Neutrophil (primary cell): ENCODE measurements at regions not wholly inside any gene's neighbourhood (a gene's known extent, or its start where the extent isn't known, plus 50 kb on each side); places are given as distances from the start of the nearest gene placed in this dataset.

ENCODE experiments used
- H3K27ac ChIP-seq: fragments of 200-600 bp; sonication (generic); 2 replicates; pipeline ENCODE4 v1.5.1; 2016; ENCODE audit warnings: mild to moderate bottlenecking, moderate library complexity
- H3K27me3 ChIP-seq: fragments of 200-600 bp; sonication (generic); 2 replicates; pipeline ENCODE4 v1.6.0; 2016; ENCODE audit warnings: mild to moderate bottlenecking
- H3K36me3 ChIP-seq: fragments of 200-600 bp; sonication (generic); 2 replicates; pipeline ENCODE4 v1.5.1; 2017
- H3K4me1 ChIP-seq, 2 experiments: fragments of 200-600 bp in 1 of 2; sonication (generic) in 1 of 2; 1 replicate in 1 of 2; 2 replicates in 1 of 2; pipeline versions ENCODE4 v1.5.1 to v1.6.1; 2013 to 2016; ENCODE audit warnings: low read depth in 1 of 2, low read length in 1 of 2, mild to moderate bottlenecking in 1 of 2, moderate library complexity in 1 of 2; ENCODE audit not compliant: control insufficient read depth in 1 of 2, insufficient read depth in 1 of 2
- H3K4me3 ChIP-seq, 2 experiments: fragments of 200-600 bp in 1 of 2; sonication (generic) in 1 of 2; 1 replicate in 1 of 2; 2 replicates in 1 of 2; pipeline ENCODE4 v1.5.1; 2013 to 2016; ENCODE audit warnings: low read depth in 1 of 2, low read length in 1 of 2, mild to moderate bottlenecking in 1 of 2, moderate library complexity in 1 of 2
- H3K9me3 ChIP-seq: fragments of 200-600 bp; sonication (generic); 2 replicates; pipeline ENCODE4 v1.5.1; 2016
- TF ChIP-seq, protein P1 (sequence below): fragments of 200-600 bp; sonication (generic); IDR thresholded peaks from 2 replicates; pipeline ENCODE4 v1.5.1; 2016; ENCODE audit warnings: antibody characterized with exemption

- no peak overlapping the region for H3K4me3 ChIP-seq
- no peak overlapping the region for H3K27ac ChIP-seq
- no peaks in the 10 kb centered on the region for H3K4me1 ChIP-seq
- H3K27me3 ChIP-seq, result peaks cover 25% of the 10 kb centered on the region
- H3K36me3 ChIP-seq, result no peaks in the 10 kb centered on the region
- H3K9me3 ChIP-seq, result no peaks in the 10 kb centered on the region
- TF ChIP-seq, protein P1, sequence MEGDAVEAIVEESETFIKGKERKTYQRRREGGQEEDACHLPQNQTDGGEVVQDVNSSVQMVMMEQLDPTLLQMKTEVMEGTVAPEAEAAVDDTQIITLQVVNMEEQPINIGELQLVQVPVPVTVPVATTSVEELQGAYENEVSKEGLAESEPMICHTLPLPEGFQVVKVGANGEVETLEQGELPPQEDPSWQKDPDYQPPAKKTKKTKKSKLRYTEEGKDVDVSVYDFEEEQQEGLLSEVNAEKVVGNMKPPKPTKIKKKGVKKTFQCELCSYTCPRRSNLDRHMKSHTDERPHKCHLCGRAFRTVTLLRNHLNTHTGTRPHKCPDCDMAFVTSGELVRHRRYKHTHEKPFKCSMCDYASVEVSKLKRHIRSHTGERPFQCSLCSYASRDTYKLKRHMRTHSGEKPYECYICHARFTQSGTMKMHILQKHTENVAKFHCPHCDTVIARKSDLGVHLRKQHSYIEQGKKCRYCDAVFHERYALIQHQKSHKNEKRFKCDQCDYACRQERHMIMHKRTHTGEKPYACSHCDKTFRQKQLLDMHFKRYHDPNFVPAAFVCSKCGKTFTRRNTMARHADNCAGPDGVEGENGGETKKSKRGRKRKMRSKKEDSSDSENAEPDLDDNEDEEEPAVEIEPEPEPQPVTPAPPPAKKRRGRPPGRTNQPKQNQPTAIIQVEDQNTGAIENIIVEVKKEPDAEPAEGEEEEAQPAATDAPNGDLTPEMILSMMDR, result no peak
Observed at GRCh38 chr1:207240325-207241101, 81.0 kb upstream of the CD55 start.

- TF ChIP-seq, protein P1, result no peak
- Histone ChIP-seq H3K36me3 (no peaks in the 10 kb centered on the region), H3K4me3 (no peak overlapping the region), H3K27ac (no peak overlapping the region), H3K27me3 (peaks cover 33% of the 10 kb centered on the region), H3K9me3 (no peaks in the 10 kb centered on the region), H3K4me1 (no peaks in the 10 kb centered on the region)
Observed at GRCh38 chr1:207241164-207241934, 80.1 kb upstream of the CD55 start.

DNA sequence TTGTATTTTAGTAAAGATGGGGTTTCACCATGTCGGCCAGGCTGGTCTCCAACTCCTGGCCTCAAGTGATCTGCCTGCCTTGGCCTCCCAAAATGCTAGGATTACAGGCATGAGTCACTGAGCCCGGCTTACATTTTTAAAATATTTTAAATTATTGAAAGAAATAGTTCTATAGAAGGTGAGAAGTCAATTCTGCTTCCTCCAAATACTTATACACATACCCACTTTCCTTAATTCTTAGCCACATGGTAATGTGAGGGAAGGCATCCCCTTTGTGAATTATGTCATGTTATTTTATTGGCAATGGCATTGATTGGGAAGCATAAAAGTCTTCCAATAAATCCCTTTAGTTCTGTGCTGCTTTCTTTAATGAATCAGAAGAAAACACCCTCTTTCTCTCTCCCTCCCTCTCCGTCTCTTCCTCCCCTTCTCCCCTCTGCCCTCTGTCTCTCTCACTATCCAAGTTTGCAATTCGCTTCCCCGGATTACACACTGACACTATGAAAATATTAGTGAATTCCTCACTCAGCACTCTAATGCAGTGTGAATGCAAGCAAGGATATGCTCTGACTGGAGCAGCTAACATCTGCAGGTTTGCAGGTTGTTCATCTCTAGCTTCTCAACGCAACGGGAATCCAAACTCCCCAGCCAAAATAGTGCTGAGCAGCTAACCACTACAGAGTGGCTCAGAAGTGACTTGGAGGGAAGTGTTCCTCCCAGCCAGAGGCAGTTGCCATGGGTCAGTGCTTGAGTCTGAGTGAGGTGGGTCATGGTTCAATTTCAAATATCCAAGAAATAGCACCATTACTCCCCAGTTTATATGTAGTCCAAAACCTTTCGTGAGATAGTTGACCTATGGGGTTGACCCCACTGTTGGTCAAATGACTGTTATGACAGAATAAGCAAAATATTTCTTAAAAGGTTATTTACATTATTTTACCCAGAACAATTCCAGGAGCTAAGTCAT lies 77.8 kb upstream of the CD55 start:
- Histone ChIP-seq H3K27me3 (peaks cover 36% of the 10 kb centered on the region), H3K4me1 (peaks cover 1 to 6% of the 10 kb centered on the region in 2 experiments), H3K36me3 (no peaks in the 10 kb centered on the region), H3K9me3 (no peaks in the 10 kb centered on the region), H3K27ac (no peak overlapping the region), H3K4me3 (no peak overlapping the region)
- TF ChIP-seq, protein P1, result no peak

GRCh38 chr1:207244409-207244801 lies 77.1 kb upstream of the CD55 start:
- peaks cover 6 to 12% of the 10 kb centered on the region in 2 experiments for H3K4me1 ChIP-seq
- no peaks in the 10 kb centered on the region for H3K36me3 ChIP-seq
- TF ChIP-seq, protein P1, result no peak
- H3K27me3 ChIP-seq, result peaks cover 36% of the 10 kb centered on the region
- no peak overlapping the region for H3K4me3 ChIP-seq
- H3K27ac ChIP-seq, result no peak overlapping the region
- H3K9me3 ChIP-seq, result no peaks in the 10 kb centered on the region

DNA sequence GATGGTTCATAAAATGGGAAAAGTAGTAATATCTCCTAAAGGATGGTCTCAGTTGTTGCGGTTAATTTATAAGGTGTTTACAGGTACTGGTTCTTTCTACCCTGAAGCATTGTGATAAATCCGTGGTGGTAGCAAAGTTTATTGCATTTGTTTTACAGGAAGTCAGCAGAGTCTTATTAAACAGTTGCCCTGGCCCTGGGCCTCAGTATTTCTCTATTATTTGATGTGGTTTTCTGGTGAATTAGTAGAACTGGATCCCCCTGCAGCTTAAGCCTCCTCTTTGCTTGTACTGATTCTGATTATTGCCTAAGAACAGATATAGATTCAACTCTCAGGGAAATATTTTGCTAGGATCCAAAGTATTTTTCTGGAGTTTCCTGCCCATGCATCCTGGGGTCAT lies 76.4 kb upstream of the CD55 start:
- Histone ChIP-seq H3K4me1 (peaks cover 6 to 12% of the 10 kb centered on the region in 2 experiments), H3K36me3 (no peaks in the 10 kb centered on the region), H3K27ac (no peak overlapping the region), H3K27me3 (peaks cover 32% of the 10 kb centered on the region), H3K9me3 (no peaks in the 10 kb centered on the region), H3K4me3 (no peak overlapping the region)
- TF ChIP-seq, protein P1, result no peak
